H1 (cell line): ENCODE measurements at regions not wholly inside any gene's neighbourhood (a gene's known extent, or its start where the extent isn't known, plus 50 kb on each side); places are given as distances from the start of the nearest gene placed in this dataset.

Experiments
- CTCF ChIA-PET: fragments of 300-600 bp; sonication (Branson Sonifier 250); formaldehyde crosslinking; loops from one replicate; lab custom pipeline; 2021; ENCODE audit not compliant: partially characterized antibody; lab: Charles Lee
- POLR2A ChIA-PET: fragments of 300-600 bp; sonication (Branson Sonifier 250); formaldehyde crosslinking; loops from one replicate; lab custom pipeline; 2021; ENCODE audit warnings: inconsistent platforms; ENCODE audit not compliant: partially characterized antibody; lab: Charles Lee
- DNase-seq, 2 experiments: peaks; one replicate each; pipeline versions ENCODE4 v3.0.0 to v3.0.0-alpha.2; 2010 to 2022; ENCODE audit warnings: low spot score in 2 of 2, low read depth in 1 of 2, mixed read lengths in 1 of 2
- FAIRE-seq: peaks from 2 replicates; lab custom pipeline; 2011; peaks lifted over from hg19 to GRCh38; lab: Jason Lieb, UNC
- H2AFZ ChIP-seq: 2 replicates; pipeline ENCODE4 v1.8.1; 2012; ENCODE audit warnings: low read length, inconsistent platforms
- H2AK5ac ChIP-seq: 2 replicates; pipeline ENCODE4 v1.6.1; 2013; ENCODE audit warnings: low read depth, low read length
- H2BK120ac ChIP-seq: replicated peaks from 2 replicates; pipeline ENCODE3; 2013; ENCODE audit warnings: low read depth, low read length, inconsistent platforms
- H2BK12ac ChIP-seq: 2 replicates; pipeline ENCODE4 v1.6.1; 2013; ENCODE audit warnings: low read depth, low read length
- H2BK15ac ChIP-seq: 2 replicates; pipeline ENCODE4 v1.6.1; 2013; ENCODE audit warnings: low read length
- H2BK20ac ChIP-seq: 2 replicates; pipeline ENCODE4 v1.6.1; 2013; ENCODE audit warnings: low read length
- H2BK5ac ChIP-seq: 2 replicates; pipeline ENCODE4 v1.6.1; 2013; ENCODE audit warnings: low read depth, low read length
- H3K14ac ChIP-seq: 2 replicates; pipeline ENCODE4 v1.6.1; 2013; ENCODE audit warnings: inconsistent platforms; ENCODE audit not compliant: insufficient read length
- H3K18ac ChIP-seq: 2 replicates; pipeline ENCODE4 v1.6.1; 2013; ENCODE audit warnings: low read length; ENCODE audit errors: extremely low read depth
- H3K23ac ChIP-seq: 2 replicates; pipeline ENCODE4 v1.6.1; 2013; ENCODE audit warnings: inconsistent platforms; ENCODE audit not compliant: insufficient read length
- H3K23me2 ChIP-seq: 2 replicates; pipeline ENCODE4 v1.6.1; 2013; ENCODE audit warnings: low read depth, low read length
- H3K27ac ChIP-seq: 2 replicates; pipeline ENCODE4 v1.6.1; 2011; ENCODE audit warnings: low read depth, low read length, inconsistent platforms
- H3K27me3 ChIP-seq, 4 experiments: replicated peaks in 1 of 4; 1 replicate in 1 of 4; 2 replicates in 3 of 4; pipeline versions ENCODE4 v1.6.1 to v1.8.1; 2011 to 2013; ENCODE audit warnings: low read length in 3 of 4, mild to moderate bottlenecking in 3 of 4, inconsistent platforms in 2 of 4, mixed read lengths in 2 of 4, moderate library complexity in 1 of 4; ENCODE audit not compliant: control insufficient read depth in 3 of 4, insufficient read depth in 3 of 4; ENCODE audit errors: extremely low read depth in 1 of 4
- H3K36me3 ChIP-seq, 4 experiments: 2 replicates each; pipeline versions ENCODE4 v1.6.1 to v1.8.1; 2011 to 2013; ENCODE audit warnings: mild to moderate bottlenecking in 4 of 4, low read length in 3 of 4, moderate library complexity in 2 of 4, control low read depth in 1 of 4, inconsistent platforms in 1 of 4; ENCODE audit not compliant: insufficient read depth in 4 of 4, control insufficient read depth in 2 of 4
- H3K4ac ChIP-seq: replicated peaks from 2 replicates; pipeline ENCODE3; 2013; ENCODE audit warnings: low read length, low read depth, mixed read lengths, inconsistent platforms; ENCODE audit not compliant: insufficient read length
- H3K4me1 ChIP-seq, 4 experiments: replicated peaks in 1 of 4; 1 replicate in 1 of 4; 2 replicates in 3 of 4; pipeline versions ENCODE4 v1.6.1 to v1.8.1; 2011 to 2013; ENCODE audit warnings: low read length in 3 of 4, inconsistent platforms in 2 of 4, mixed read lengths in 1 of 4; ENCODE audit not compliant: insufficient read depth in 4 of 4, control insufficient read depth in 3 of 4
- H3K4me2 ChIP-seq, 2 experiments: 2 replicates each; pipeline versions ENCODE4 v1.6.1 to v1.8.1; 2011 to 2013; ENCODE audit warnings: low read depth in 2 of 2, low read length in 2 of 2, control low read depth in 1 of 2, inconsistent platforms in 1 of 2, mild to moderate bottlenecking in 1 of 2; ENCODE audit not compliant: insufficient read depth in 1 of 2
- H3K4me3 ChIP-seq, 4 experiments: fragments of 200-600, 300-600 bp in 1 of 4; sonication (generic), shearing (Covaris generic), sonication (Bioruptor Twin) in 1 of 4; 2 replicates each; pipeline versions ENCODE4 v1.5.1 to v1.8.1; 2011 to 2016; ENCODE audit warnings: low read length in 4 of 4, low read depth in 3 of 4, control low read depth in 2 of 4, inconsistent platforms in 2 of 4, mild to moderate bottlenecking in 2 of 4, mixed read lengths in 1 of 4, moderate library complexity in 1 of 4; ENCODE audit not compliant: insufficient read depth in 2 of 4; ENCODE audit errors: extremely low read depth in 1 of 4
- H3K56ac ChIP-seq: replicated peaks from 2 replicates; pipeline ENCODE3; 2013; ENCODE audit warnings: low read depth, mild to moderate bottlenecking, mixed read lengths, low read length, inconsistent platforms; ENCODE audit not compliant: insufficient read length
- H3K79me1 ChIP-seq: 2 replicates; pipeline ENCODE4 v1.6.1; 2013; ENCODE audit warnings: low read depth, low read length, control low read depth
- H3K79me2 ChIP-seq, 2 experiments: 2 replicates each; pipeline versions ENCODE4 v1.6.1 to v1.8.1; 2012 to 2013; ENCODE audit warnings: low read length in 2 of 2, mild to moderate bottlenecking in 2 of 2, inconsistent platforms in 1 of 2; ENCODE audit not compliant: insufficient read depth in 2 of 2, control insufficient read depth in 1 of 2
- H3K9ac ChIP-seq, 4 experiments: replicated peaks in 1 of 4; 1 replicate in 1 of 4; 2 replicates in 3 of 4; pipeline versions ENCODE4 v1.6.1 to v1.8.1; 2011 to 2013; ENCODE audit warnings: low read depth in 3 of 4, low read length in 3 of 4, control low read depth in 2 of 4, mild to moderate bottlenecking in 2 of 4, moderate library complexity in 2 of 4, inconsistent platforms in 1 of 4; ENCODE audit errors: extremely low read depth in 1 of 4
- H3K9me3 ChIP-seq, 2 experiments: 2 replicates each; pipeline versions ENCODE4 v1.6.1 to v1.8.1; 2012 to 2013; ENCODE audit warnings: mild to moderate bottlenecking in 2 of 2, moderate library complexity in 2 of 2, control low read depth in 1 of 2, inconsistent platforms in 1 of 2, low read depth in 1 of 2, low read length in 1 of 2, mixed read lengths in 1 of 2; ENCODE audit not compliant: insufficient read depth in 2 of 2
- H4K20me1 ChIP-seq, 2 experiments: replicated peaks in 1 of 2; 2 replicates each; pipeline versions ENCODE3 to v1.8.1; 2011 to 2013; ENCODE audit warnings: inconsistent platforms in 2 of 2, low read length in 2 of 2, mild to moderate bottlenecking in 1 of 2; ENCODE audit not compliant: insufficient read depth in 2 of 2, control insufficient read depth in 1 of 2
- H4K5ac ChIP-seq: 2 replicates; pipeline ENCODE4 v1.6.1; 2013; ENCODE audit warnings: low read length, low read depth, mixed read lengths, inconsistent platforms; ENCODE audit not compliant: insufficient read length
- H4K8ac ChIP-seq: 2 replicates; pipeline ENCODE4 v1.8.0; 2013; ENCODE audit warnings: mild to moderate bottlenecking, moderate library complexity, low read length, inconsistent platforms; ENCODE audit not compliant: insufficient read depth; ENCODE audit errors: extremely low read depth
- H4K91ac ChIP-seq: replicated peaks from 2 replicates; pipeline ENCODE3; 2013; ENCODE audit warnings: low read length, mixed read lengths, inconsistent platforms; ENCODE audit not compliant: insufficient read length
- CBX5 ChIP-seq: fragments of 300-800, 300-1000 bp; sonication (generic); IDR thresholded peaks from 2 replicates; pipeline ENCODE4 v1.7.1; 2016; ENCODE audit warnings: antibody characterized with exemption, low read length, low read depth
- EGR1 ChIP-seq: IDR thresholded peaks from 2 replicates; pipeline ENCODE4 v1.6.1; 2011; ENCODE audit warnings: low read depth, low read length, borderline replicate concordance
- POLR2AphosphoS5 ChIP-seq: IDR thresholded peaks from 2 replicates; pipeline ENCODE4 v1.6.1; 2011; ENCODE audit warnings: low read depth, low read length
- RNF2 ChIP-seq: fragments of 200-900, 300-1000 bp; sonication (generic); IDR thresholded peaks from 2 replicates; pipeline ENCODE4 v1.7.1; 2016; ENCODE audit warnings: borderline replicate concordance, low read depth, mild to moderate bottlenecking, antibody characterized with exemption, low read length; ENCODE audit not compliant: poor library complexity, severe bottlenecking; ENCODE audit errors: missing control alignments
- SP4 ChIP-seq: IDR thresholded peaks from 2 replicates; pipeline ENCODE4 v1.6.1; 2012; ENCODE audit warnings: low read length, inconsistent platforms
- WGBS, 2 experiments: shearing (Covaris generic) in 1 of 2; methylation state at CpG; one replicate each; pipeline versions ENCODE4 v1.1.6 to v1.1.7; 2013 to 2015; ENCODE audit warnings: low lambda C conversion rate in 2 of 2, mixed read lengths in 2 of 2, inconsistent platforms in 1 of 2, low coverage in 1 of 2, missing lambda C conversion rate in 1 of 2; ENCODE audit not compliant: insufficient replicate concordance in 2 of 2, insufficient coverage in 1 of 2, insufficient read length in 1 of 2; ENCODE audit errors: extremely low coverage in 1 of 2, missing lambda C conversion rate in 1 of 2; 5-methylcytosine and 5-hydroxymethylcytosine counted together

DNA sequence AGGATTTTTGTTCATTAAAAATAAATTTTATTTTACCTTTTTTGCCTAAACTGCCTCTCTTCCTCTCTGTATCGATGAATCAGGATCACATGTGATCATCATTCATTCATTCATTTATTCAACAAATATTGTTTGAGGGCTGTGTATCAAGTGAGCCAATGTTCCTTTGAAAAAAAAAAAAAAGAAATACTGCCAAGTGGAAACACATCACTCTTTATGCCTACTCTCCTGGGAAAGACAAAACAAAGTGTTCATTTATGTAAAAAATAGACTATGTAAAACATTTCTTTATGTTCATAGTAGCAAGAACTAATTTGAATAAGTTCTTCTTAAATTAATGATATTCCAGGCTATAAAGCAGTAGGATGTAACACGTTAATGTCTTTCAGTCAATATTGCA, 233.1 kb downstream of the POSTN start:
- Histone ChIP-seq H3K79me1 (no peaks in the 10 kb centered on the region), H3K4me2 (no peak overlapping the region), H4K5ac (no peak overlapping the region), H2BK15ac (no peak overlapping the region), H3K9ac (no peak overlapping the region), H3K9me3 (no peaks in the 10 kb centered on the region), H3K4me3 (no peak overlapping the region), H3K27me3 (no peaks in the 10 kb centered on the region), H2BK12ac (no peak overlapping the region), H2AFZ (no peak overlapping the region), H3K56ac (no peak overlapping the region), H2BK5ac (no peak overlapping the region), H3K14ac (no peak overlapping the region), H4K8ac (no peak overlapping the region), H3K4ac (no peak overlapping the region), H3K18ac (no peak overlapping the region), H2BK20ac (no peak overlapping the region), H3K79me2 (no peaks in the 10 kb centered on the region), H3K23ac (no peak overlapping the region), H3K23me2 (no peaks in the 10 kb centered on the region), H2BK120ac (no peak overlapping the region), H3K36me3 (no peaks in the 10 kb centered on the region), H4K20me1 (no peaks in the 10 kb centered on the region), H4K91ac (no peak overlapping the region), H3K27ac (no peak overlapping the region), H3K4me1 (no peaks in the 10 kb centered on the region), H2AK5ac (no peak overlapping the region)
- FAIRE-seq (no peak), DNase-seq (no peak)
- CTCF ChIA-PET: no interaction called here
- 90% methylated on average over 2 of the region's 2 CpGs; no CpG with 5 or more reads in 1 of the 2 experiments for WGBS, 2 experiments
- TF ChIP-seq EGR1 (no peak), SP4 (no peak), POLR2AphosphoS5 (no peak), CBX5 (no peak), RNF2 (no peak)
- POLR2A ChIA-PET: no interaction called here
